HG02588 (cell line): ENCODE measurements at regions not wholly inside any gene's neighbourhood (a gene's known extent, or its start where the extent isn't known, plus 50 kb on each side); places are given as distances from the start of the nearest gene placed in this dataset.
A peak's percentile ranks its signal among the peaks of the same experiment; 100 is the strongest.

Experiments
- ATAC-seq: cut with Tn5 transposase; IDR thresholded peaks from one replicate; pipeline ENCODE4 v1.9.1; 2021; ENCODE audit warnings: mild to moderate bottlenecking, moderate library complexity; ENCODE audit not compliant: unreplicated experiment

DNA sequence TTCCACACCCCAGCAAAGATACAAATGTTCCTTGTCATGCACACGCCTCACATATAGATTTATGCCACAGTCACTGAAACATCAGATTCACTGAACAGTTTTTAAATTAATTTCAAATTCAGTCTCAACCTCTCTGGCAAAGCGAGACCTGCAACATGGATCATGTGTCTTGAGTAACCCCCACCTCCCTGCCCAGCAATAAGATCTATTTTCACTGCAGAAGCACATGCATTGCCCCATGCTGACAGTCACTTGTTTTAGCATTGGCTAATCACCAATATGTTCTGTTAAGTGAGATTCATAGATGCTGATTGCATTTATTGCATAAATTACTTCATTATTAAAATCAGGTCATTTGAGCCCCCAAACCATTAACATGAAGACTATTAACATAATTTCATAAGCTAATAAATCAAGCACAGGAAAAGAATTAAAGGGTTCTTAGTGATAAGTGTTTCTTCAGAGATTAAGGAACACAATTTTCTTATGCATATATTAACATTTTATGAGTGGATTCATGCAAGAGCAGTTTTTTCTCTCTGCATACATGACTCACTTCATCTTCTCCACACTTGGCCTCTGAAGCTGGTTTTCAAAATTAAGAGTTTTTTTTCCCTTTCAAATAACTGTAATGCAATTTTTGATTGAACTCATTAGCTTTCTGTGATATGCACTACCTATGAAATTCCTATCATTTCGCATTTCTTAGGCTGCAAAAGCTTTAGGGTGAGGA is 173.2 kb upstream of the SOX4 start:
- ATAC-seq = no peak

GRCh38 chr6:21420926-21421325 is 172.6 kb upstream of the SOX4 start:
- ATAC-seq = no peak

GRCh38 chr6:21423106-21423854 is 170.3 kb upstream of the SOX4 start:
- no peak for ATAC-seq

DNA sequence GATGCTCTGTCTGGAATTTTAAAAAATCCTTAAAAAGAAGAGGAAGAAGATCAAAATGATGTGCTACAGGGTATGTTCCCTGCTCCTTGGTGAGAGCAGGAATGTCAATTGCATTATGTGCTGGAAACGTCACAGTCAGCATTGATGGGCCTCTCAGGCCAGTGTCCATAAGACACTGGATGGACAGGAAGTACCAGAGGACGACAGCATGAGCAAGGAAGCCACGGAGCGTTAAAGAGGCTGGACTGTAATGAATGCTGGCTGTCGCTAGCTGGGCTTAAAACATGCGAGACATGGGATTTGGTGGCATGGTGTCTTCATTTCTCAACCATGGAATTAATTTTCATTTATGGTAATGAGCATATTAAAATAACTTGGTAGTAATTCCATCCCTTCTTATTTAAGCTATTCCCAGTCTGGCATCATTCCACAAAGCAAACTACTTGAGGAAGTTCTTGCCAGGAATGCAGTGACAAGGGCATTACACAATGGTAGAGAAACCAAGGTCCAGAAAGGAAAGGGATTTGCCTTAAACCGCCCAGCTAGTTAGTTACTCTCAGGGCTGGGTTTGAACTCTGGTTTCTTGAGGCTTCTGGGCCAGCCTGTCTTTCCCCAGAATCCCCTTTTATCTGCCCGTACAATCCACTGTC is 166.6 kb upstream of the SOX4 start:
- no peak for ATAC-seq

- ATAC-seq = no peak
These were observed 164.3 kb upstream of the SOX4 start for GRCh38 chr6:21429291-21429690.

GRCh38 chr6:21431526-21431925 is 162.0 kb upstream of the SOX4 start:
- ATAC-seq = no peak

DNA sequence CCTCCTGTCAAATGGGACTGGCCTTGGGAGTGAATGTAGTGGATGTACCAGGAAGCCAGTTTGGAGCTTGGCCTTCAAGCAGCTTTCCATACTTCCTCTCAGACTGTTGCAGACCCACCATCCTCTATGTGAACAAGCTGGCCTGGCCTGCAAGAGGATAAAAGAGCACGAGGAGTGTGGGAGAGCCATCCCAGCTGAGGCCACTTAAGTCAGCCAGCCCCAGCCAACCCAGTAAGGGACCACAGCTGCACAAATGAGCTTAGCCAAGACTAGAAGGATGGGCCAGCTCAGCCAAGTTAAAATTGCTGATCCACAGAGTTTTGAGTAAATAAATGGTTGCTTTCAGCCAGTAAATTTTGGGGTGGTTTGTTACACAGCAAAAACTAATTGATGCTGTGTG is 156.9 kb upstream of the SOX4 start:
- no peak for ATAC-seq

DNA sequence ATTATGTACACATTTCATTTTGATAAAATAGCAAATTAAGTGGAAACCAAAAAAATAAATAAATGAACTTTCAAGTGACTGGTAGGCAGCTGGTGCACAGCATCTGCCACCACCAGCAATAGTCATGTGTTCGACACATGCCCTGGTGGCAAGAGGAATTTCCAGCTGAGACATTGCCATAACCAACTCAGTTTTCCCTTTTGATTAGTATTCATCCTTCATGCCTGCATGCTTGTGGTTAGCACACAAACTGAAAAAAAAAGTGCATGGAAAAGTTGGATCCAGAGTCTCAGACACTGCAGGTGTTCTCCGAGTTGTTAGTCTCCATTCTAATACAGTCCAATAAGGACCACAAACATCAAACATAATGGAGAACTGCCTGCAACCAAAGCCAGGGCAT is 156.0 kb upstream of the SOX4 start:
- ATAC-seq = no peak

DNA sequence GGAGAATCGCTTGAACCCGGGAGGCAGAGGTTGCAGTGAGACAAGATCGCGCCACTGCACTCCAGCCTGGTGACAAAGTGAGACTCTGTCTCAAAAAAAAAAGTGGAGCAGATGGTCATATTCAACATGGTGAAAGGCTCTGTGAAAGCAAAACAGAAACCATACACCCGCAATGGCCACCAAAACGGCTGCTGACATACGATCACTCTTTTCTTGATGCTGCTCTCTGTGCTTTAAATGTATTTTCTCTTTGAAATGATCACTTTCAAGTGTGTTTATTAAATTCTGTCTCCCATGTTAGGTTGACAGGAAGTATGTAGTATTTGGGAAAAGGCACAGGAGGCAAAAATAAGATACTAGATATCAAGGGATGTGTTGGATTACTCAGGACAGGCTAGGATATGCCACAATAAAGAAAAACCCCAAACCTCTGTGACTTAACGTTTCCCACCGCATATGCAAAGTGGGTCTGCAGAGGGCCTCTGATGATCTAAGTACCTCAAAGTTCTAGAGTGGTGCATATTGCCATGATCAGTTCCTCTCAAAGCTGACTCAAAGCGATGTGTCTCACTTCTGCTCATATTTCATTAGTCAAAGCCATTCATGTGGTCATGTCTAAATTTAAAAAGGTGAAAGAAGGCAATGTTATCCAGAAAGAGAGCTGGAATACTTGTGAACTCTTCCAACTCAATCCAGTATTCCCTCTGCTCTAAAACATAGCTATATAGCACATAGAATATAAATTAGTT is 155.1 kb upstream of the SOX4 start:
- peak; percentile 98 for ATAC-seq

DNA sequence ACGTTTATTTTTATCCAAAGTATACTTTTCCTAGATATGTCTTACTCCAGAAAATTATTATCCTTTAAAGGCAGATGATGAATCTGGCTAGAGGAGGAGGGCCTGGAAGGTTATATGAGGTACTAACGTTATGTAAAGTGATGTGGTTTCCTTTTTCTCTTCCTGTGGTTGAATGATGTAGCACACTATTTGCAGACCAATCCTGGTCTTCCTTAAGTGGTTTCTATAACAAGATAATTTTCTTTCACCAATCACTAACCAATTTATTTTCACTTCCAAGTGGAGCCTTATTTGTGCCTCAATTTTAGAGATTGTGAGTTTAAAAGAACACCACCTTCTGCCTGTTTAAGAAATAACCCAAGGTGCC is 154.6 kb upstream of the SOX4 start:
- peak; percentile 46 for ATAC-seq

DNA sequence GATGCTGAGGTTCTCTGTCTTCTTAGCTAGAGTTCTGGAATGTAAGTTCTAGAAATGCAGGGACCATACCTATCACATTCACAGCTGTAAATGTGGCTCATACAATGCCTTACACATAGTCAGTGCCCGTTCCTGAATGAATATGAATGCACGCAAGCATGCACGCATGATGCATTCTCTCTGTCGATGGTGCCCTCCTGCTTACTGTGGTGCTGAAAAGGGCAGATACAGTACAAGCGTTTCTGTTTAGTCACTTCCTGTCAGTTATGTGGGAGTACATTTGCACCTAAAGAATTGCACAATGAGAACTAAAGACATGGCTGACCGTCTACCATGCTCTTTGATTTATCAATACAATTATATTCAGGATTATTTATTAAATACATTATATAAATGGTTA is 152.2 kb upstream of the SOX4 start:
- ATAC-seq = no peak

GRCh38 chr6:21442874-21443273 is 150.7 kb upstream of the SOX4 start:
- ATAC-seq = no peak

DNA sequence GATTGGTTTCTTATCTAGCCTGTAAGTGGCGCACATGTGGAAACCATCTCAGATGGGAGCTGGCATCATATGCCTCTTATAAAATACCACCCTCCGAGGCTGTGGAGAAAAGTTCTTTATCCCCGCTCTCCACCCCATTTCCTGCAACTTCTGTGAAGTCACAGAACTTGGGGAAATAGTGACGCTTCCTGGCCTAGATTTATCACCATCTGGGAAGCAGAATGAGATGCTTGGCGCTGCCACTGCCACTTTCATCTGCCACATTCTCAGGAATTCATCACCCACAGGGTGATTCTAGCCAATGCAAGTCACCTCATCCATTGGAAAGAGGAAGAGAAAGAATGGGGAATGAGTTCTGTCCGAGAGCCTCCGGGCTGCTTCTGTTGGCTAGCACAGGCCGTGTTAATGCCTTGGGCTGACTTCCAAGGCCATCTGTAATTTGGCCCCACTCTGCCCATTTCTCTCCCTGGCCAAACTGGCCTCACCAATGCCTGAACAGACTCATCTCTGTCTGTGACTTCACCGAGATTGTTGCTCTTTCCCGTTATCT is 148.8 kb upstream of the SOX4 start:
- ATAC-seq = no peak

DNA sequence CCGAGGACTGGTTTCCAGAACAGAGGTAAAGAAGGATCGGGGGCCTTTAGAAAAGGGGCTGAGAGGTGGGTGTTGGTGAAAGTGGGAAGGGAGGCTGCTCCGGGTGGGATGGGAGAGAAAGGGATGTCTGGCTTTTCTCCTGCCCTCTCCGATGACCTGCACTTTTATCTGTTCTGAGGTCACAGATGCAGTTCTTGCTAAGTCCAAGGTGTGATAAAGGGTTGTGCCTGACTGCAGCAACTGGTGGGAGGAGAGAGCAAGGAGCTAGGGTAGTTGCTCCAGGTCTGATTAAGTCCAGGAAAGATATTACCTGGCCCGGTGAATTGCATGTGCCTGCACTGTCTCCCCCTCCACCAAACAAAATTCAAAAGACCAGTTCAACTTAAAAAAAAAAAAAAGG is 145.6 kb upstream of the SOX4 start:
- no peak for ATAC-seq

DNA sequence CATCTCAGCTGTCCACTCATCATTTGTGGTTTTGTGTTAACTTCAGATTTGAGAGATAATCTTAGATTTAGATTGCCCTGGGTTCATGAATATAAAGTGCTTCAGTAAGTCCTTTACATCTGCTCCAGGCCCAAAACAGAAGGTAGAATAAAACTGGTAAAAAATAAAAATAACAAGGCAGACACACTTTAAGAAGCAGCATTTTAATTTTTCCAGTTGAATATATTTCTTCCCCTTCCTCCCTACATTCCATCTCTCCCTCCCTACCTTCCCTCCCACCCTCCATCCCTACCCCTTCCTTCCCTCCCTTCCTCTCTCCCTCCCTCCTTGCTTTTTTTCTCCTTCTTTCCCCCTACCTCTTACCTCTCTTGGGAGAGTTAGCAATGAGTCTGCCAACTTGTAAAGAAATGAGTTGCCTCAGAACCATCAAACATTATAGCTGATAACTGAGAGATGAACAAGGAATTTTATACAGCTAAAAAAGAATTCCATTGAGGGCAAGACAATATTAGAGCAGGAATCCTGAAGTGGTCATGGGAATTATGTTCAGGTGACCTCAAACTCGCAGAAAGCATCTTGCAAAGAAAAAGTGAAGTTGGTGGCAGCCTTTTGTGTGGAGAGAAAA is 145.0 kb upstream of the SOX4 start:
- no peak for ATAC-seq

DNA sequence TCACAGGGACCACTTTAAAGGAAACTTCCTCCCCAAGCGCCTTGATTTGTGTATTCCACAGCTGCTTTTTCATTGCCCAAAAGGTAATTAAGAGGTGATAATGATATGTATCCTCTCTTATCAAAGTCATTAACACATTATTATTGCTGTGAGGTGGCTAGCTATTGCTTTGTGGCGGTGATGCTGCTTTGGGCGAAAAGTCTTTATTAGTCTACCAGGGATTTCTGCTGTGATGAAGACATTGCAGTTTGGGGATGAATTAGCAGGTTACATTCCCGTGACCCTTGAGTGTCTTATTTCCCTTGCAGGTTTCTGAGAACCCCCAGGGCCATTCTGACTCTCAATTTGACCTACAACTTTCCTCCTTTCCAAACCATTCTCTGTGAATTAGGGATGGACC is 143.4 kb upstream of the SOX4 start:
- ATAC-seq = no peak

DNA sequence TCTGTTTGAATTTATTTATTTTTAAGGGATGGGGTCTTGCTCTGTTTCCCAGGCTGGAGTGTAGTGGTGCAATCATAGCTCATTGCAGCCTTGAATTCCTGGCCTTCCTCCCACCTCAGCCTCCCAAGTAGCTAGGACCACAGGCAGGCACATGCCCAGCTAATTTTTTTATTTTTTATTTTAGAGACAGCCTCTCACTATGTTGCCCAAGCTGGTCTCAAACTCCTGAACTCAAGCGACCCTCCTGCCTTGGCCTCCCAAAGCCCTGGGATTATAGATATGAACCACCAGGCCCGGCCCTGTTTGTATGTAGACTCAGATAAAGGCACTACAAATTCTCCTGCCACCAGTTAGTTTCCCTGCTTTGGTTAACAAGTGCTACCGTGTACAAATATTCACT is 142.9 kb upstream of the SOX4 start:
- ATAC-seq = no peak

- ATAC-seq = no peak
These were observed 142.0 kb upstream of the SOX4 start for GRCh38 chr6:21451546-21452013.

DNA sequence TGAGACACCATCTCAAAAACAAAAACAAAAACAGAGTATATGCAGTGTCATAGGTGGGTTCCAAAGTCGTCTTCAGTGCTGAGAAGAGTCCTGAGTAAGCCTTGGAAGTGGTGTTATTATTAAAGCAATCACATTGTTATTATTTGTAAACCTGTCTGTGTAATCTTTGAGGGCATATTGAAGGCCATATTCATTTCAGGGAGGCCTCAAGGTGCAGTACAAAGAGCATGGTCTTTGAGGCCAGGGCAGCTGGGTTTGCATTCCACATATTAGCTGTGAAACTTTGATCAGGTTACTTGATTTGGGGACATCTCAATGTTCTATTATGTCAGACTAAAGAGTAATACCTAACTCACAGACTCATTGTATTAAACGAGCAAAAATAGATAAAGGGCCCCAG is 139.3 kb upstream of the SOX4 start:
- no peak for ATAC-seq

DNA sequence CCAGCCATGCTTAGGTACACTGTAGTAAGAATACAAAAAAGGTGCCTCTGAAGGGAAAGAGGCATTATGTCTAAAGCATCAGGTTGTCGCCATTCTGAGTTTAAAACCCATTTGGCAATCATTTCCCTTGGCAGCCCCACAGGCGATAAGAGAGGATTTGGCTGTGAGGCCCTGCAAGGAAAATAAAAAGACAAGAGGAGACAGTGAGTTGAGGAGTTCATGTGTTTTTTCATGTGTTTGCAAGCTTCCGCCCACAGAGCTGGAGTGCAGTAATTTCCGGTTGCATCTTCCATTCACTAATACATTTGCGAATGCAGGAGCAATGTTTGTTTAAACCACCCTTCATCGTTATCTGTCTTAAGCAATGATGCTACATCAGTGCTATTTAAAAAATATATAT is 138.5 kb upstream of the SOX4 start:
- ATAC-seq = no peak

- no peak for ATAC-seq
These were observed 135.9 kb upstream of the SOX4 start for GRCh38 chr6:21457647-21458046.
